KMS-11 (cell line): ENCODE measurements at regions not wholly inside any gene's neighbourhood (a gene's known extent, or its start where the extent isn't known, plus 50 kb on each side); places are given as distances from the start of the nearest gene placed in this dataset.

Experiments used
- H2AFZ ChIP-seq: fragments of 200-600 bp; sonication (generic); 2 replicates; pipeline ENCODE4 v1.6.1; 2016; ENCODE audit warnings: antibody characterized with exemption, mixed run types, low read depth
- H3K27ac ChIP-seq: fragments of 200-600 bp; sonication (generic); 2 replicates; pipeline ENCODE4 v1.6.1; 2016; ENCODE audit warnings: mild to moderate bottlenecking, mixed run types
- H3K27me3 ChIP-seq: fragments of 200-600 bp; sonication (generic); 2 replicates; pipeline ENCODE4 v1.6.1; 2017; ENCODE audit warnings: mild to moderate bottlenecking, low read depth, mixed run types, moderate library complexity; ENCODE audit not compliant: insufficient read depth
- H3K36me3 ChIP-seq: fragments of 200-600 bp; sonication (generic); 2 replicates; pipeline ENCODE4 v1.6.1; 2017; ENCODE audit warnings: mild to moderate bottlenecking, mixed run types; ENCODE audit not compliant: insufficient read depth
- H3K4me1 ChIP-seq: fragments of 200-600 bp; sonication (generic); 2 replicates; pipeline ENCODE4 v1.6.1; 2016; ENCODE audit warnings: mild to moderate bottlenecking, low read depth, mixed run types; ENCODE audit not compliant: poor library complexity, severe bottlenecking
- H3K4me2 ChIP-seq: fragments of 200-600 bp; sonication (generic); 2 replicates; pipeline ENCODE4 v1.7.0; 2016; ENCODE audit warnings: mild to moderate bottlenecking, mixed run types
- H3K4me3 ChIP-seq: fragments of 200-600 bp; sonication (generic); IDR thresholded peaks from 2 replicates; pipeline ENCODE4 v1.6.1; 2017; ENCODE audit warnings: low read depth, low read length, mixed read lengths; ENCODE audit not compliant: insufficient read depth
- H3K79me2 ChIP-seq: fragments of 200-600 bp; sonication (generic); 2 replicates; pipeline ENCODE4 v1.6.1; 2016; ENCODE audit warnings: low read depth, mixed run types; ENCODE audit not compliant: insufficient read depth
- H3K9ac ChIP-seq: fragments of 200-600 bp; sonication (generic); 2 replicates; pipeline ENCODE4 v1.6.1; 2016; ENCODE audit warnings: mild to moderate bottlenecking, mixed run types
- H4K20me1 ChIP-seq: fragments of 200-600 bp; sonication (generic); 2 replicates; pipeline ENCODE4 v1.6.1; 2016; ENCODE audit warnings: mild to moderate bottlenecking, mixed run types; ENCODE audit not compliant: insufficient read depth
- TF ChIP-seq, protein P1 (sequence below): fragments of 200-600 bp; sonication (generic); conservative IDR thresholded peaks from 2 replicates; pipeline ENCODE4 v1.6.1; 2017; ENCODE audit warnings: low read depth, mild to moderate bottlenecking, antibody characterized with exemption, low read length, moderate library complexity, mixed read lengths

DNA sequence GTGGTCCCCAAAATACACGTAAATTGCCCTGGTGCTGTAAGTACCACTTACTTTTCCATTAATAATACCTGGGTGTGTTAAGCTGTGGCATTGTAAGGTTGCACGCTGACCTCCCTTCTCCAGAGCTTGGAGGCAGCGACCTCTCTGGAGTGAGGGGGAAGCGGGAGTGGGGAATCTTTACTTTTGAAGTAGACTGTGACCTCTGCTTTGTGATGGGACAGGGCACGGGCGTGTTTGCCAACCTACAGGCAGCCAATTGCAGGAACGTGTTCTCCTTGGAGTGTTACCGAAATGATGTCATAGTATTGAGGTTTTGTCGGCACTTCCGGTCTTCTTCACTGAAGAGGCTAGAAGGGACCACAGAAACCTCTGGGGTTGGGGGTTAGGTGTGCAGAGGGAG, 227.3 kb upstream of the C2CD4B start:
- Histone ChIP-seq H4K20me1 (no peaks in the 10 kb centered on the region), H3K36me3 (no peaks in the 10 kb centered on the region), H3K79me2 (no peaks in the 10 kb centered on the region), H3K27ac (no peak overlapping the region), H3K27me3 (0 out of 2 replicates have a peak, but pooled peaks cover 5% of the 10 kb centered on the region), H3K4me2 (peak overlapping the region; percentile 90), H2AFZ (peak overlapping the region; percentile 93), H3K9ac (peak overlapping the region; percentile 91; the same call in 1 of the 2 replicates), H3K4me1 (peaks cover 19% of the 10 kb centered on the region), H3K4me3 (no peak overlapping the region)
- TF ChIP-seq, protein P1, sequence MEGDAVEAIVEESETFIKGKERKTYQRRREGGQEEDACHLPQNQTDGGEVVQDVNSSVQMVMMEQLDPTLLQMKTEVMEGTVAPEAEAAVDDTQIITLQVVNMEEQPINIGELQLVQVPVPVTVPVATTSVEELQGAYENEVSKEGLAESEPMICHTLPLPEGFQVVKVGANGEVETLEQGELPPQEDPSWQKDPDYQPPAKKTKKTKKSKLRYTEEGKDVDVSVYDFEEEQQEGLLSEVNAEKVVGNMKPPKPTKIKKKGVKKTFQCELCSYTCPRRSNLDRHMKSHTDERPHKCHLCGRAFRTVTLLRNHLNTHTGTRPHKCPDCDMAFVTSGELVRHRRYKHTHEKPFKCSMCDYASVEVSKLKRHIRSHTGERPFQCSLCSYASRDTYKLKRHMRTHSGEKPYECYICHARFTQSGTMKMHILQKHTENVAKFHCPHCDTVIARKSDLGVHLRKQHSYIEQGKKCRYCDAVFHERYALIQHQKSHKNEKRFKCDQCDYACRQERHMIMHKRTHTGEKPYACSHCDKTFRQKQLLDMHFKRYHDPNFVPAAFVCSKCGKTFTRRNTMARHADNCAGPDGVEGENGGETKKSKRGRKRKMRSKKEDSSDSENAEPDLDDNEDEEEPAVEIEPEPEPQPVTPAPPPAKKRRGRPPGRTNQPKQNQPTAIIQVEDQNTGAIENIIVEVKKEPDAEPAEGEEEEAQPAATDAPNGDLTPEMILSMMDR = no peak

DNA sequence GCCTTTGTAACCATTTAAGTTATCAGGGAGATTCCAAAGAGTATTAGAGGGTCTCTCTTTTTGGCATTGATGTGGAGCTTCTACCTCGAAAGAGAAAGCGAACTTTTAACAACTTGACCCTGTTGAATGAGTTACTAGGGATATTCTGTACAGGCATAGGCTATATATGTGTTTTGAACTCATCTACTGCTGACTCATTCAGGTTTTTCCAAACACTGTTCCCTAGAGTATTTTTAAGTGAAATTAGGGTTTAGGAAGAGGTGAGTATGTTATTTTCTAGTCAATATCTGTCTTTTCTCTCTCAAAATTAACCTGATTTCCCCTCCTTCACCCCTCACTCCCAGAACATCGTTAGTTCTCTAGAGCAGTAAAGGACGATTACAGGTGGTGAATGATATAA, 228.1 kb upstream of the C2CD4B start:
- H4K20me1 ChIP-seq = no peaks in the 10 kb centered on the region
- H3K36me3 ChIP-seq = no peaks in the 10 kb centered on the region
- H3K9ac ChIP-seq = no peak overlapping the region
- H3K79me2 ChIP-seq = no peaks in the 10 kb centered on the region
- H2AFZ ChIP-seq = no peak overlapping the region
- TF ChIP-seq, protein P1 = no peak
- 0 out of 2 replicates have a peak, but pooled peaks cover 5% of the 10 kb centered on the region for H3K27me3 ChIP-seq
- H3K4me3 ChIP-seq = no peak overlapping the region
- H3K27ac ChIP-seq = no peak overlapping the region
- H3K4me1 ChIP-seq = peaks cover 19% of the 10 kb centered on the region
- no peak overlapping the region for H3K4me2 ChIP-seq

DNA sequence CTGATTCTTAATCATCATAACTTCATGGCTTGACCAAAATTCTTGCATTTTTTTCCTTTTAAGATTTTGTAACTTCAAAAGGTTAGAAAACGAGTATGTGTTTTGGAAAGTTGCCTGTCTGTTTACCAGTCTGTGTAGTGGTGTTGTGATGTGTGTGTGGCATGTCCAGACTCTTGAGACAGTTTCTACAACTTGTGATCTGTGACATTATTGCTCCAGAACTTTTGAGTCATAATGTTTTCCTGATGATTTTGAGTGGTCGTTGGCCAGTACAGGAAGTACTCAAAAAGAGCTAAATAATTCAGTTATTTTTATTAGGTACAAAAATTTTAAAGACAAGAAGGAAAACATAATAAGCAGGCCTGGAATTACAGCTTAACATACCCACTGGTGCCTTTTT, 229.0 kb upstream of the C2CD4B start:
- Histone ChIP-seq H4K20me1 (no peaks in the 10 kb centered on the region), H3K4me1 (peaks cover 19% of the 10 kb centered on the region), H3K79me2 (no peaks in the 10 kb centered on the region)

DNA sequence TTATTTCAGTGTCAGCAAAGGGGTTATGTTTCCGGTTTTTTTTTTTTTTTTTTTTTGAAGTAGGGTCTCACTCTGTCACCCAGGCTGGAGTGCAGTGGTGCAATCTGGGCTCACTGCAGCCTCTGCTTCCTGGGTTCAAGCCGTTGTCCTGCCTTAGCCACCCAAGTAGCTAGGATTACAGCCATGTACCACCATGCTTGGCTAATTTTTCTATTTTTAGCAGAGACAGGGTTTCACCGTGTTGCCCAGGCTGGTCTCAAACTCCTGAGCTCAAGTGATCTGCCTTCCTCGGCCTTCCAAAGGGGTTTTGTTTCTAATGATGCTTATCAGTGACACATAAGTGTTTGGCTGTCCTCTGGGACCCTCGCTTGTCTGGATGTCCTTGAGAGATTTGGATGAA, 235.7 kb upstream of the C2CD4B start:
- H3K27me3 ChIP-seq = no peaks in the 10 kb centered on the region
- H3K36me3 ChIP-seq = no peaks in the 10 kb centered on the region
- no peaks in the 10 kb centered on the region for H3K4me1 ChIP-seq
- H2AFZ ChIP-seq = no peak overlapping the region
- TF ChIP-seq, protein P1 = no peak
- H3K9ac ChIP-seq = no peak overlapping the region
- H3K27ac ChIP-seq = no peak overlapping the region
- no peak overlapping the region for H3K4me3 ChIP-seq
- H3K79me2 ChIP-seq = no peaks in the 10 kb centered on the region
- no peaks in the 10 kb centered on the region for H4K20me1 ChIP-seq
- no peak overlapping the region for H3K4me2 ChIP-seq

More for the DNA sequence above, 229.0 kb upstream of the C2CD4B start:
- Histone ChIP-seq H3K9ac (no peak overlapping the region), H3K27me3 (0 out of 2 replicates have a peak, but pooled peaks cover 5% of the 10 kb centered on the region), H3K4me2 (no peak overlapping the region), H3K4me3 (no peak overlapping the region), H3K36me3 (no peaks in the 10 kb centered on the region), H2AFZ (no peak overlapping the region), H3K27ac (no peak overlapping the region)
- TF ChIP-seq, protein P1 = no peak
